ENCODE measurements at regions not wholly inside any gene's neighbourhood (a gene's known extent, or its start where the extent isn't known, plus 50 kb on each side); places are given as distances from the start of the nearest gene placed in this dataset.

DNA sequence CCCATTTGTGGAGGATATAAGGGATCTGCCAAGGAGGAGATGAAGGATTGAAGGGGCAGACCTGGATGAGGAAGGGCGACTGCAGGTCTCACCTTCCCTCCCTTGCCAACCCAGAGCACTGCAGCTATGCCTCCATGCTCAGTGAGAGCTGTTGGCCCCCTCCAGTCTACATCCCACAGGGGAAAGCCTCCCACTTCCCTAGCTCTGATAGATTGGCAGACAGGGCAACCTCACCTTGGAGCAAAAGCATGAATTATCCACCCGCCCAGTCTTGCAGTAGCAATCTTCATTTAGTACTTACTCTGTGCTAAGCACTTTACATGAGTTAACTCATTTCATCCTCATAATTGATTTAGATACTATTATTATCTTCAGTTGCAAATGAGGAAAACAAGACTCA, 70.4 kb upstream of the SMNDC1 start:
- DNase-seq: no peak

DNA sequence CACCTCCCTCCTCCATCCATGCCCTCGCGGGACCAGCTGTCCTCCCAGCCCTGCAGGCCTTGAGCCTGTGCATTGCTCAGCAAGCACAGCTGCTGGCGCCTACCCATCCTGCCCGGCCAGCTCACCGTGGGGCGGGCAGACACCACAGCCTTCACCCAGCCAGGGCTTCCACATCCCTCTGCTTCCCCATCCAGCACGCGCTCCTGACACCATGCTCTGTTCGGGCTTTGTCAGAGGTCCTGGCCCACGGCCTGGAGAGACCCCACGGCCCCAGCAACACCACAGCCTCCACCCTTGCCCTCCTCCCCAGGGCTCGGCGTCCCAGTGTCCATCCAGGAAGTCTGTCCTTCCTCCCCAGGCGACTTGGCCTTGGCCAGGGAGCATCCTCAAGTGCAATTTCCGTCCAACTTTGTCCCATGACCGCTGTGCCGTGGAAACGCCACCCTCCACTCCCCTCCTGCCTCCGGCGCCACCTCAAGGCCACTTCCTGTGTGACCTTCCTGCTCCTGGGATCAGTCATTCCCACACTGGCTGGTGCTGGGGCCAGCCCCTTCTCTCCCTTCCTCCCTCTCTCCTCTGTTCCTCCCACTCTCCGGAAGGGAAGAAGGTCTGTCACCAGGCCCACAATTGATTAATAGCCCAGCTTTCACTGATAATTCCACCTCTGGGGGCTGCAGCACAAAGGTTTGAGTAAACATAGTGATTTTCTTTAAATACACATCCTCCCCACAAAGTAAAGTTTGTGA, 71.5 kb upstream of the SMNDC1 start:
- DNase-seq: no peak

DNA sequence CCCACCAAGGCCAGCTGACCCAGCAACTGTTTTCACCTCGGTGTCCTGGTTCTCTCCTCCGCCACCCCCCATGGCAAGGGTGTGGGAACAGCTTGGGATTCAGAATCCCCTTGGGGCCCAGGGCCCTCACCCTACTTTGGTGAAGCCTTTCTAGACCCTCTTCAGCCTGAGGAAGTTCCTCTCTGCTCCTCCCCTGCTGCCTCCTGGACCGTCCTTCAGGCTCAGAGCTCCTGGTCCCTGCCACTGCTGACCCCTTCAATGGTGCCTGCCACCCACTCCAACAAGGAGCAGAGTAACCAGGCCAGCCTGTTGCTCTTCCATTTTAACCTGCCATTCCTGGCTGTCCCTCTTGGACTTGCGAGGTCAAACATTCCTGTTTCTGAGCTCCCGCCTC, 72.0 kb upstream of the SMNDC1 start:
- no peak for DNase-seq

DNA sequence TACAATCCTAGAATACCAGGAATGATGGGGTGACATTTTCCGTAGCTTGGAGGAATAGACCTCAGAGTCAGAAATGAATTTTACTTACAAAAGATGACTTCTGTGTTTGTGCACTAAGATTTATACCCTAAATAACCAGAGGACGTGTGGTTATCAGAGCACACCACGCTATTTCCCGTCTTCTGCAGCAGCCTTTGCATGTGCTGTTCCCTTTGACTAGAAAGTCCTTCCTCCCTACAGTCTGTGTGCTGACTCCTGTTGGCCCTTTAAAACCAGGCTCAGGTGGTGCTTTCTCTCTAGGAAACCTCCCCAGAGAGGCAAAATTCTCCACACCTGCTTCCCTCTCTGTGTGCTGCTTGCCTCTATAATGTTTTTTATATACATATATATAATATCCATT, 73.3 kb upstream of the SMNDC1 start:
- no peak for DNase-seq

DNA sequence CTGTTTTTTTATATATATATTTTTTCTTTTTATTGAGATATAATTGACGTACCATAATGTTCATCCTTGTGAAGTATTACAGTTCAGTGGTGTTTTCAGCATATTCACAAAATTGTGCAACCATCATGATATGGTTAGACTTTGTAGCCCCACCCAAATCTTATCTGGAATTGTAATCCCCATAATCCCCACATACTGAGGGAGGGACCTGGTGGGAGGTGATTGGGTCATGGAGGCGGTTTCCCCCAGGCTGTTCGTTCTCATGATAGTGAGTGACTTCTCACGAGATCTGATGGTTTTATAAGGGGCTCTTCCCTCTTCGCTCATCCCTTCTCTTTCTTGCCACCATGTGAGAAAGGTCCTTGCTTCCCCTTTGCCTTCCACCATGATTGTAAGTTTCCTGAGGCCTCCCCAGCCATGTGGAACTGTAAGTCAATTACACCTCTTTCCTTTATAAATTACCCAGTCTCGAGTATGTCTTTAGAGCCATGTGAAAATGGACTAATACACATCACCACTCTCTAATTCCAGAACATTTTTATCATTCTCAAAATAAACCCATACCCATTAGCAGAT, 73.9 kb upstream of the SMNDC1 start:
- DNase-seq: no peak

DNA sequence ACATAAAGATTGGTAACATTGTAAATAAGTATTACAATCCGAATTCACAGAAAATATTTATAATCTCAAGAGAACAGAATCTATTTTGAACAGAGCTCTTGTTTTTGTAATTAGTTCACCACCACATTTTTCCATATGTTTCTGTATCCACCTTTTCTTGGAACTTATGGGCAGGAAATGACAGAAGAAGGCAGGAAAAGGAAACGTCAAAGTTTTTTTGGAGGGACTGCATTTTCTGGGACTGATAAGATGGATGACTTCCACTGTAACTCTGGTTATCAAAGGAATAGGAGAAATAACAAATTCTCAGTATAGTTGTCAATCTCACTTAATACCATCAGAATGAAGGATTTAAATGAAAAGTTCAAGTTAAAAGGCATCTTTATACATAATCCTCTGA, 75.1 kb upstream of the SMNDC1 start:
- no peak for DNase-seq

DNA sequence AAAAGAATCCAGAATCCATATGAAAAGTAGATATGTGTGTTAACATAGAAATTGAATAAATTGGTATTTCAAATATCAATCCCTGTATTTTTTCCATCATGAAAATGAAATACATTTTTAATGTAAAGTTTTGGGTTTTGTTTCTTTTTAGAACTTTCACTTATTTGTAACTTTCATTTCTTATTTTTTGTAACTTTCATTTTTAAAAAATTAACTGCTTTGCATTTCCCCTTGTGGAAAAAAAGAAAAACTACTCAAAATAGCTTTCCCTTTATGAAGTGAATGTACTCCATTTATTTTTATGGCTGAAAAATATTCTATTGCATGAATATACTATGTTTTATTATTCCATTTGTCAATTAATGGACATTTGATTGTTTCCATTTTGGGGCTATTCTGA, 75.6 kb upstream of the SMNDC1 start:
- DNase-seq: no peak

DNA sequence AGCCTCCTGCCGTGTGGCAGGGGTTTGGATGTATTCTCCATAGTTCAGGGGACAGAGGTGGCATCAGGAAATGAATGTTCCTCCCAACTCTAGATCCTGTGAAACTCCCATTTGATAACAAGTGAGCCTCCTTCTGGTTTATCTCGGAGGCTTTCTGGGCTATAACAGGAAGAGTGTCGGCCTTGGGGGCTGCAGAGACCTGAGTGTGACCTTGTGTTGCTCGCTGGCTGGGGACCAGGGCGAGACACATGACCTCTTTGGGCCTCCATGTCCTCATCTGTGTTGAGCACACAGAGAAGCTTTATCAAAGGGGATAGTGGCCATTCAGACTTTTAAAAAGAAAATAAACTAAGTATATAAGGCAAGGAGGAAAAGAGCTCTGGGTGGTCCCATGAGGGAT, 78.0 kb upstream of the SMNDC1 start:
- DNase-seq: no peak

DNA sequence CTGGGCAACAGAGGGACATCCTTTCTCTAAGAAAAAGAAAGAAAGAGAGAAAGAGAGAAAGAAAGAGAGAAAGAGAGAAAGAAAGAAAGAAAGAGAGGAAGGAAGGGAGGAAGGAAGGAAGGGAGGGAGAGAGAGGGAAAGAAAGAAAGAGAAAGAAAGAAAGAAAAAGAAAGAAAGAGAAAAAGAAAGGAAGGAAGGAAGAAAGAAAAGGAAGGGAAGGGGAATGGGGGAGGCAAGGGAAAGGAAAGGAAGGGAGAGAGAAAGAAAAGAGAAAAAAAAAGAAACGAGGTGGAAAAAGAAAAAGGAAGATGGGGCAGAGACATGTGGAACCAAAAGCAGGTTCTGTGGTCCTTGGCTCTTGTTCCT, 82.9 kb upstream of the SMNDC1 start:
- DNase-seq: no peak

DNA sequence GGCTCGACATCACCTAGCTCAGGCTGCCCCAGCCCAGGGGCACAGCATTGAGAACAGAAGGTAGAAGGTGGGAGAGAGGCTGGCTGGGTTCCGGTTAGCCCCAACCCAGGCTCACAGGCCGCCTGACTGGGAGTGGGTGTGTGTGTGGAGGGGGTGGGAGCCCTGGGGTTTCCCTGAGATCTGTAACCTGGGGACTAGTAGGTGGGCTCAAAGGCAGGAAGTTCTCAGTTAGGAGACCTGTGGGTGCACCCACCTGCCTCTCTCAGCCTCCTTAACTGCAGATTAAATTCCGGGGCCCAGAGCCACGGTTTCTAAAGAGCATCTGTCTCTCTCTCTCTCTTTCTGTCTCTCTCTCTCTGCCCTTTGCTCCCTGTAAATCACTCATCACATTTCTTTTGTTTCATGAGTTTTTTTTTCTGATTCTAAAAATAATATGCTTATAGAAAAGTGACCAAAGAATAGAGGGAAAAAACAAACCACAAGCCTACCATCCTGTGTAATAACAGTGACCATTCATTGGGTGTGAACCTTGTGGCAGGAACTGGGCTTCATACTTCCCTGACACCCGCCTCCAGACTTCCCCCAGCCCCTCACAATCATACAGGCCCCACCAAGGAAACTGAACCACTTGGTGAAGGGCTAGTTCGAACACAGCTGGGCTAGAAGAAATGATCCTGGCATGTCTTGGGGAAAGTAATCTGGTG, 83.4 kb upstream of the SMNDC1 start:
- DNase-seq: peak; percentile 16 to 43

DNA sequence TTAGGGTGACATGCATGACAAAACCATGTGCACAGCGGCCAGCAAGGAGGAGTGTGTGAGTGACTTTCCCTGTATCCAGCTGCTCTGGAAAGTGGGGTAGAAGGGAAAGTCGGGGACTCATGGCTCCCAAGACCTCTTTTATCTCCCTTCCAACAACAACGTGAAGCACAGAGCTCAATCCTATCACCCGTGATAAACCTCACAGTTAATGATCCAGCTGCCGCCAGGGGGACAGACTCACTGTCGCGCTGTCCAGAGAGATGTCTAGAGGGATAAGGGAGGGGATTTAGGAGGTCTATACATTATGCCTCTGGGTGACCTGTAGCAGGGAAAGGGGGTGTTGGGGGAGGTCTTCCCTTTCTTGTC, 84.0 kb upstream of the SMNDC1 start:
- no peak for DNase-seq

DNA sequence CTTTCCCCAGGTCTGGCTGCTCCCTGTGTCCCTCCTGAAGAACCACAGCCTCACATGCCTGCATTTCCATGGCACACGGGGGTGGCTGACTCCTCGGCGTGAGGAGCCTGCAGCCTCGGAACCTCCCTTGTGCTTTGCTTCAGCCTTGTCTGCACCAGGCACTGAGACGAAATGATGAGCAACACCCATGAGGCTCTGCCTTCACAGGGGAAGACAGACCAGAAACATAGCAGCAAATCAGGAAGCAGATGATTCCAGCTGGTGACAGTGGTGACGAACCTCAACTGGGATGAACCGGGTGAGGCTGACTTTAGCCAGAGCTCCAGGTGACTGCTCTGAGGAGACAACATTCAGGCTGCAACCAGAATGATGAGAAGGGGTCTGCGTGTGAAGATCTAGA, 84.5 kb upstream of the SMNDC1 start:
- DNase-seq: no peak

DNA sequence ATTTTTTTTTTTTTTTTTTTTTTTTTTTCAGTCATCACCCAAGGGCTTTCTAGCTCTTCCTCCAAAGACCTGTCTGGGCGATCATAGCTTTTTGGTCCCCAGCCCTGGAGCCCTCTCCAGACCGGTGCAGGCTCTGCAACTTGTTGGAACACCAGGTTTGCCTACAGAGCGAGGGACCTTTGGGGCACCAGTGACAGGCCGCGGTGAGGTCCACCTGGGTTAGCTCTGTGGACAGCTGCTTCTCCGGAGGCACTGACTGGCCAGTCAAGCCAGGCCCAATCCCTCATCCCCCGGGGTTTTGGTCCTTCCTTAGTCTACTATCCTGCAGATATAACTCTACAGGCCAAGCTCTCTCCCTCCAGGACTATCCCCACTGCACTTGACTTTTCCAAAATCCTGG, 86.8 kb upstream of the SMNDC1 start:
- DNase-seq: no peak

DNA sequence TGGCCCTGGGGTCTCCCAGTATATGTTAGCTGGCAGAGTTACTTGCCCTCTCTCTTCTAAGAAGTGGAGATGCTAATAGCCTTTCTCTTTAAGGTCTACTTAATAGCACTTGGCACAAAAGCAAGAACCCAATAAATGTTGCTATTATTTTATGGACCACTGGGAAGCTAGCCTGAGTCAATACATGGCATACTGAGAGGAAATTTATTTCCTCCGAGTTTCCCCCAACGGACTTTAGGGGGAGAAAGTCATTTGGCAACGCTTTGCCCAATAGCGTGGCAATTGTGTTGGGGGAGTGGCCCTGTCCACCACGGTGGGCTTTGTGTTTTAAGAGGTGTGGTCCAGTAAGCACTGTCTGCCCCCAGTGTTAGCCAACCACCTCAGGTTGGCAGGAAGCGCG, 87.4 kb upstream of the SMNDC1 start:
- DNase-seq: no peak

DNA sequence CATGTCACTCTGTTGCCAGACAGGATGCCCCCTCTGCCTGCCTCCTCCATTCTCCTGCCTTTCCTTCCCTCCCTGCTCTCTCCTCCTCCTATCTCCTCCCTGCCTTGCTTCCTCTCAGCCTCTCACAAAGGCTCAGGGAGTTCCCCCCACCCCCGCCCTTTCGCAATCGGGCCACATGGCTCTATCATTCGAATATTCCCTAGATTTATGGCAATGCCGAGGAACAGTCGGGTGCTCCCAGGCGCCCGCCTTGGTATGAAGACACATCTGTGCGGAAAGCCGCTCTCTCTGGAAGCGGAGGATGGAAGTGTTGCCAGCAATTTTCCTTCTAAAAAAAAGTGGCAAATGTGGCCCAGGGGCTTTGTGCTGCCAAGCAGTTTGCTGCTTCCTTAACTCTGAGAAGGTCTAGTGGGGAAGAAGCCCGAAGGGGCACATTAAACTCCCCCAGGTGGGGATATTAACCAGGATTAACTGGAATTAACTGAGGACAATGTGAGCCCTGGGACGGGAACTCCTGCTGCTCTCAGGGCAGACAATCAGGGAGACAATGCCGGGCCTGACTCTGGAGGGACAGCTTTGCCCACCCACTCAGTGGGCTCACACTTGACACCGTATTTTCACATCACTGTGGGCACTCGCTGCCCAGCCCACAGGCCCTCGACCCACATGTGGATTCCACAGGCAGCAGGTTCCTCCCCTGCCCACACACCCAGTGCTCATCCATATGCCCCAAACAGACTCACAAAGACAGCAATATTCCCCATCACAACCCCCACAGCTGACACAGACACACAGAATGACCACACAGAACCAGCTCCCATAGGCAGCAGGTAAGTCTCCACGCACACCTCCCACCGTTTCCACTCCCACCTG, 88.4 kb upstream of the SMNDC1 start:
- DNase-seq: no peak

DNA sequence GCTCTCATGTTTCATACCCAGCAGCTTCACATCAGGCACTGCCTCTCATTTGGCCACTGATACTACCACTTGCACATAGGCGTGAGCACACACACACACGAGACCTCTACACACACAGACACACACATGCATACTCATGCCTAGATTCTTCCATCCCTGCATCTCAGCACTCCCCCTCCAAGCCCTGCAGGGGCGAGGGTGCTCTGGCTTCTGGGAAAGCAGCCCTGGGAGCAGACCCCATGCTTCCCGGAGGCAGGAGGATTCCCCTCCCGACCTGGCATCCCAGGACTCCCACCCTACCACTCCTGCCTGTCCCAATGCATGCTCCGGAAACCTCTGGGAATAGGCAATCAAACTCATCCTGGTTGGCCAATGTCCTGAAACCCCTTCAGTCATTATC, 89.1 kb upstream of the SMNDC1 start:
- no peak for DNase-seq

DNA sequence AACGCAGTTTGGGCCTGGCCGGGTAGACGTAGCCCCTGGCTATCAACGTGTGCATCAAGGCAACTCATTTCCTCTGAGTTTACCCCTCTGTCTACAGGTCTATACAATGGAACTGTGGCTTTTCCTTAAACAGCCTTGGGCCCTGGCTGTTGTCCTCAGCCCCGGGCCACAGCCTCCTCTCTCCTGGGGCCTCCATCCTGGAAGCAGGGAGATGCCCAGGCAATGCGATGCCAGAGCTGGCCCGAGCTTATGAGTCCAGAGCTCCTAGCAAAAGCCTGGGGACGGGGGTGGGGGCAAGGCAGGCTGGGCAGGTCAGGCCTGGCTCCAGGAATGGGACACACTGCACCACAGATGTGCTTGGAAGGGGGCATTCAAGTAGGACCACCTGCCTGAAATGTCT, 89.6 kb upstream of the SMNDC1 start:
- no peak for DNase-seq

DNA sequence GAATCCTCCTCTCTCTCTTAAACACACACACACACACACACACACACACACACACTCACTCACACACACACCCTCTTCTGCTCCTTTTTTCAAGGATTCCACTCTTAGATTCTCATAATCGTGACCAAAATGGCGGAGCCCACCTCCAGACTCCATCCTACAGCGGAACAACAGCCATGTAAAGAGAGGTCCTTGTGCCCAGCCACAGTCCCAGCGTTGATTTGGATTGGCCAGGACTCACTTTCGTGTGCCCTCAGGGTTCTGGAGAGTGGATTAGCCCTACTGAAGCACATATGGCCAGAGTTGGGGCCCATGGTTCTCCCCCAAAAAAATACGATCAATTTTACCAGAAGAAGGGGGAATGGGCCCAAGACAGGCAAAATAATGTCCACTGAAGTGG, 90.2 kb upstream of the SMNDC1 start:
- DNase-seq: no peak

DNA sequence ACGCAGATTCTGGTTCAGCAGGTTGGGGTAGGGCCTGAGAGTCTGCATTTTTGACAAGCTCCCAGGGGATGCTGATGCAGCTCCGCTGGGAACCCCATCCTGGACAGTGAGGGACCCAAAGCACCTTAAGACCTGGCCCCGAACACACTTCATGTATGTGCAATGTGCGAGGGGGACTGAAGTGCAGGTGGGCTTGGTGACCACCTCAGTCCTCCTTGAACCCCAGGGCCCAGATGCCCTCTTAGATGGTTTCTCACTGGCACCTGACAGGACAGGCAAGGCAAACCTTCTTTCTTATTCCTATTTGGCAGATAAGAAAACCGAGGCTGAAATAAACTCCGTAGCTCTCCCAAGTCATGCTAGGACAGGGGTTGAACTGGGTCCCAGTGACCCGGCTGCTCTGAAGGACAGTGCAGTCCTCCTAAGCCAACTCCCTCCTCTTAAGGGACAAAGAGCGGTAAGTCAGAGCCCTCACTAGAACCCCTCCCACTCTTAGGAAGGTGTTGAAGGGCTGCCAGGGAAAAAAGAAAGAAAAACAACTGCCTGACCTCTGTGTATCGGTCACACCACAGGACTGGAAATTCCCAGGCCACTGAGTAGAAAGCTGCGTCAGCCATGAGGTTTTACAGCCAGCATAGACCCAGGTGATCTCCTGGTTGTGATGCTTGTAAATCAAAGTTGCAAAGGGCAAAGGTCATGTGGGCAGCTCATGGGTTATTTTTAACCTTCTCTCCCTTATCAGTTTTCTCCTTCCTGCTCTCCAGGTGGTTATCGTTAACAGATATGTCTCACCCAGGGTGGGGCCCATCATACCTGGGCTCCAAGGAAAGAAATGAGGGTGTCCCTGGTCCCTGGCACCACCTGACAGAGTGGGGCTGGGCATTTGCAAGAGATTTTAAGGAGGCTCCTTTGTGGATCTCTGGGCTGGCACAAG, 90.9 kb upstream of the SMNDC1 start:
- DNase-seq: no peak

DNA sequence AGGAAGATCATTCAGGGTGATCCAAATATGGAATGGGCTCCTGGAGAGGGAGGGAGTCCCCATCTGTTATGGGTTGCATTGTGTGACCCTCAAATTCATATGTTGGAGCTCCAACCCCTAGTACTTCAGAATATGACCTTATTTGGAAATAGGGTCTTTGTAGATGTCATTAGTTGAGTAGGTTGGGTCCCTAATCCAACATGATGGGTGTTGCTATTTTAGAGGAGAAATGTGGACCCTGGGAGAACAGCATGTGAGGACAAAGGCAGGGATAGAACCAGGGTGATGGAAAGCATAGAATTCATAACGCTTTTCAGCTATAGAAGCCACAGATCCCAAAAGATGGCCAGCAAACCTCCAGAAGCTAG, 91.5 kb upstream of the SMNDC1 start:
- no peak for DNase-seq

DNA sequence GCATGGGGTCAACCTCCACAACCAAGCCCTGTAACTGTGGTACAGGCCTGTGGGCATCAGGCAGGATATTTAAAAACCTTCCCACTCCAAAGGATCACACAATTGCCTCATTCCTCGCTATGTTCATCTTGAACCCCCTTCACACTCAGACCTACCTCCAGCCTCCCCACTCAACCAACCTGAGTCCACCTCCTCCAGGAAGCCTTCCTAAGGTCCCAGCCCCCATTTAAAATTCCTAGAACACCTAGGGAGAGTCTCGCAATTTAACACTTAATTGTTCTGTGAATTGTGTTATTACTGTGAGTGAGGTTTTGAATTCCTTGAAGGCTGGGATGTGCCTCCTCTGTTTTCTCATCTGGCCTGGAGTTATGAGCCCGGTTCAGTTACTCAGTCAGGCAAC, 93.1 kb upstream of the SMNDC1 start:
- DNase-seq: no peak

DNA sequence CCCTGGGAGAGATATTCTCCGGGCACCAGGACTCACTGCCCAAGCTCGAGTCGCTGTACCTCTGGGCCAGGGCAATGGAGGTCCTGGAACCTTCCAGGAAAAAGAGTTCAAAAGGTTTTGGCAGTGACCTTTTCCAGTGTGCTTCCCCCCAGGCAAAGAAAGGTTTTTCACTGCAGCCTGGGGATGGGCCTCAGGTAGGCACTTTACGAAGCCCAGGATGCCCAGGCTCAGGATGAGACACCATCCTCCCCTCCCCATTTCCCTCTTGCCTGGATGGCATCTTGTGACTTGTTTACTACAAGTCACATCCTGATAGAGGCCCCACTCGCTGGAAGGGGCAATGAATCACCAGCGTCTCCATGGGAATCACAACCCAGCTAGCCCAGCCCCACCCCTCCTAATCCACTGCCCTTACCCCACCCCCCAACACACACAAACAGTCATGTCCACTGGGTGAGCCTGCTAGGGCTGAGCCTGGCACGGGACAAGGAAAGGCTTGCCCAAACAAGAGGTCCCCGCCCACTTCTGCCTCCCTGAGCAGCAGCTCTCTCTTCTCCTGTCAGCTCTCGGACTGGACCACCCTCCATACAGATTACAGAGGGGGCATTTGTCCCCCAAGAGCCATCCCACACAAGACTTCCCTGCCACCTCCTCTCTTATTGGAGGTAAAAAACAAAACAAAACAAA, 93.8 kb upstream of the SMNDC1 start:
- DNase-seq: no peak

All from stimulated activated CD4-positive, alpha-beta T cell treated with anti-CD3 and anti-CD28 coated beads, Interleukin-2, amount 100 ng/mL, for 48 hours (primary cell).